HepG2 (cell line): ENCODE measurements at regions not wholly inside any gene's neighbourhood (a gene's known extent, or its start where the extent isn't known, plus 50 kb on each side); places are given as distances from the start of the nearest gene placed in this dataset.

Experiments used
- ATAC-seq: fragments of 200-7000 bp; cut with Tn5 transposase; 3 replicates; pipeline ENCODE4 v1.9.1; 2020; ENCODE audit warnings: mild to moderate bottlenecking, moderate library complexity
- BruUV-seq: library from RNA; stranded (reverse); fragments of 400-500 nt; replicated peaks from 2 replicates; lab custom pipeline; 2021; lab: Mats Ljungman, UMichigan
- CTCF ChIA-PET: fragments of 300-600 bp; formaldehyde crosslinking; extraction: SDS; loops from one replicate; lab custom pipeline; 2021; ENCODE audit warnings: low total read pairs, inconsistent platforms, low intra/inter-chr PET ratio; lab: Yijun Ruan, JAX
- POLR2A ChIA-PET: fragments of 350-600 bp; sonication (Branson Sonifier 250); formaldehyde crosslinking; loops from one replicate; lab custom pipeline; 2020; ENCODE audit warnings: antibody characterized with exemption, inconsistent platforms; lab: Yijun Ruan, JAX
- DNase-seq: peaks from one replicate; pipeline ENCODE4 v3.0.0-alpha.2; 2015; ENCODE audit warnings: low spot score
- FAIRE-seq: peaks from 3 replicates; lab custom pipeline; 2011; peaks lifted over from hg19 to GRCh38; lab: Jason Lieb, UNC
- H2AFZ ChIP-seq: one replicate; pipeline ENCODE4 v1.6.1; 2011; ENCODE audit warnings: low read length, inconsistent platforms
- H3K27ac ChIP-seq: fragments of 300-600 bp; 3 replicates; pipeline ENCODE4 v1.8.0; 2011; ENCODE audit warnings: mixed run types, mild to moderate bottlenecking, mixed read lengths, low read length, inconsistent platforms; ENCODE audit not compliant: insufficient read depth; ENCODE audit errors: extremely low read length
- H3K27me3 ChIP-seq, 2 experiments: fragments of 200-600 bp in 1 of 2; 2 replicates in 1 of 2; 3 replicates in 1 of 2; pipeline versions ENCODE4 v1.6.0 to v1.8.0; 2011; ENCODE audit warnings: low read length in 2 of 2, mild to moderate bottlenecking in 2 of 2, moderate library complexity in 2 of 2, inconsistent platforms in 1 of 2; ENCODE audit not compliant: insufficient read depth in 2 of 2, control insufficient read depth in 1 of 2
- H3K36me3 ChIP-seq, 2 experiments: fragments of 200-600 bp in 1 of 2; replicated peaks in 1 of 2; 2 replicates in 1 of 2; 3 replicates in 1 of 2; pipeline versions ENCODE4 v1.5.1 to v1.8.0; 2011; ENCODE audit warnings: low read length in 2 of 2, inconsistent platforms in 1 of 2; ENCODE audit not compliant: insufficient read depth in 2 of 2, control insufficient read depth in 1 of 2
- H3K4me1 ChIP-seq: 2 replicates; pipeline ENCODE4 v1.5.1; 2012; ENCODE audit warnings: low read length, inconsistent platforms; ENCODE audit not compliant: insufficient read depth
- H3K4me2 ChIP-seq: 2 replicates; pipeline ENCODE4 v1.6.0; 2011; ENCODE audit warnings: low read depth, low read length, inconsistent platforms
- H3K4me3 ChIP-seq, 3 experiments: fragments of 200-600 bp in 1 of 3; sonication (generic), shearing (Covaris generic) in 1 of 3; replicated peaks in 1 of 3; 2 replicates each; pipeline ENCODE4 v1.5.1; 2011 to 2016; ENCODE audit warnings: low read length in 3 of 3, inconsistent platforms in 2 of 3, low read depth in 2 of 3, mild to moderate bottlenecking in 2 of 3, control low read depth in 1 of 3, mixed read lengths in 1 of 3; ENCODE audit not compliant: insufficient read depth in 1 of 3
- H3K79me2 ChIP-seq: one replicate; pipeline ENCODE4 v1.6.1; 2011; ENCODE audit warnings: low read length, inconsistent platforms; ENCODE audit not compliant: insufficient read depth
- H3K9ac ChIP-seq: 2 replicates; pipeline ENCODE4 v1.6.0; 2011; ENCODE audit warnings: mild to moderate bottlenecking, low read depth, low read length, inconsistent platforms; ENCODE audit not compliant: insufficient read depth
- H3K9me3 ChIP-seq: 2 replicates; pipeline ENCODE4 v1.5.1; 2012; ENCODE audit warnings: mild to moderate bottlenecking, low read length
- H4K20me1 ChIP-seq: 2 replicates; pipeline ENCODE4 v1.6.0; 2011; ENCODE audit warnings: inconsistent platforms, mild to moderate bottlenecking, low read length, moderate library complexity; ENCODE audit not compliant: insufficient read depth
- HMG20A ChIP-seq: IDR thresholded peaks from 2 replicates; pipeline ENCODE4 v1.6.1; 2016; ENCODE audit warnings: borderline replicate concordance
- HOXD1 ChIP-seq: sonication (generic); formaldehyde crosslinking; IDR thresholded peaks from 2 replicates; pipeline ENCODE4 v1.5.0; 2020; ENCODE audit warnings: missing genetic modification reagents
- MIER2 ChIP-seq: IDR thresholded peaks from 2 replicates; pipeline ENCODE4 v1.6.1; 2016; ENCODE audit warnings: missing biosample characterization, missing genetic modification reagents
- PHF21A ChIP-seq: sonication (generic); formaldehyde crosslinking; IDR thresholded peaks from 2 replicates; pipeline ENCODE4 v1.5.0; 2020; ENCODE audit warnings: mild to moderate bottlenecking, missing genetic modification reagents
- PRMT3 ChIP-seq: sonication (generic); formaldehyde crosslinking; IDR thresholded peaks from 2 replicates; pipeline ENCODE4 v1.8.1; 2022; ENCODE audit warnings: low read depth, mild to moderate bottlenecking, moderate library complexity, missing genetic modification reagents, borderline replicate concordance
- RBM39 ChIP-seq: fragments of 200-400 bp; formaldehyde crosslinking; IDR thresholded peaks from one replicate; pipeline ENCODE4 v1.6.1; 2018; ENCODE audit warnings: antibody characterized with exemption, mild to moderate bottlenecking, low read depth, low read length; ENCODE audit not compliant: poor library complexity, severe bottlenecking
- STAG1 ChIP-seq: sonication (generic); formaldehyde crosslinking; IDR thresholded peaks from 2 replicates; pipeline ENCODE4 v1.4.0; 2020; ENCODE audit warnings: missing genetic modification reagents
- TP53 ChIP-seq: sonication (generic); formaldehyde crosslinking; conservative IDR thresholded peaks from 2 replicates; pipeline ENCODE4 v1.4.0; 2020; ENCODE audit warnings: missing genetic modification reagents
- ZMYM3 ChIP-seq: sonication (generic); formaldehyde crosslinking; IDR thresholded peaks from 2 replicates; pipeline ENCODE4 v1.5.1; 2020; ENCODE audit warnings: mild to moderate bottlenecking, missing genetic modification reagents
- WGBS: methylation state at CpG from one replicate; pipeline ENCODE4 v1.1.6; 2017; ENCODE audit warnings: low lambda C conversion rate; 5-methylcytosine and 5-hydroxymethylcytosine counted together
- in situ Hi-C: cut with HindIII; loops from 2 replicates; pipeline ENCODE4 v1.10.0; 2017; ENCODE audit warnings: low pct_unique_long_range_greater_than_20kb; ENCODE audit not compliant: extremely low pct_ligation_motif_present
- intact Hi-C: fragments of 100-400 bp; cut with micrococcal nuclease; formaldehyde crosslinking; loops from one replicate; pipeline ENCODE4 v1.10.0; 2022; ENCODE audit not compliant: unreplicated experiment
- TF ChIP-seq, protein P1 (sequence below): sonication (generic); formaldehyde crosslinking; IDR thresholded peaks from 2 replicates; pipeline ENCODE4 v1.5.1; 2020; ENCODE audit warnings: mild to moderate bottlenecking, missing genetic modification reagents, borderline replicate concordance
- TF ChIP-seq, protein P2 (sequence below): sonication (generic); formaldehyde crosslinking; IDR thresholded peaks from 2 replicates; pipeline ENCODE4 v1.9.0; 2021; ENCODE audit warnings: missing genetic modification reagents, borderline replicate concordance
- TF ChIP-seq, protein P3 (sequence below): sonication (generic); formaldehyde crosslinking; IDR thresholded peaks from 2 replicates; pipeline ENCODE4 v1.4.0; 2020; ENCODE audit warnings: missing genetic modification reagents, borderline replicate concordance
- TF ChIP-seq, protein P4 (sequence below): sonication (generic); formaldehyde crosslinking; IDR thresholded peaks from 2 replicates; pipeline ENCODE4 v1.4.0; 2020; ENCODE audit warnings: missing genetic modification reagents

DNA sequence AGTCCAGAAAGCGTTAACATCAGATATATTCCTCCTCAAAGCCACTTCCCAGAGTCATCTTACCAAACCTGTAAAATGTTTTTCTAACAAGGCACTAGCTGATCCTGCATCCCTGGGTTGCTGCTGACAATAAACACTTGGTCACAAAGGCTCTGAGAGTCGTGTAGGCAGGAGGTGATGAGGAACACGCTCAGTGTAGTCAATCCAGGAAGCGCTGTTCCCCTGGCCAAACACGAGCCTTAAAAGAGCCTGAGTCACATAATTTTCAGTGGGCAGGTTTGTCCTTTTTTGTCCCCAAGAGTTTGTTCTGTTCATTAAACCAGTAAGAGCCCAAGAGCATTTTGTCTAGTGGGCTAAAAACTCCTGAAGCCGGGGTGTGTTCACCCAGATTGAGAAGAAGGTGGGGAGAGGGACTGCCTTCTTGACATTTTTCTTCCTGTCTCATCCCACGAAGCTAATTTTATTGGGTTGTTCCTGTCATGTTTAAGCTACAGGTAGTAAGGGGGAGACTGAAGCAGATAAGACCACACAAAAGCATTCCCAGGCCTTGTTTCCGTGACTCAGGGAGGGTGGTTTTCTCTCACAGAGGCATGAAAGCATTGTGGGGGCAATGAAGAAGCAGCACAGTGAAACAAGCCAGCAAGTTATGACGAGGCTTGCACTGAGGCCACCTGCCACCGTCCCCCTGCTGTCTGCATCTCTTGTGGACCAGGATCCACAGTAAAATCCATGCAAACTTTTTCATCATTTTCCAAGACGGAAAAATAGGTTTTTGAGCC is 73.7 kb downstream of the FOXB1 start:
- 32% methylated on average over 11 of the region's 11 CpGs for WGBS
- Histone ChIP-seq H3K4me1 (no peaks in the 10 kb centered on the region), H3K4me2 (no peak overlapping the region), H3K9ac (no peak overlapping the region), H3K27me3 (peaks cover 0 to 18% of the 10 kb centered on the region in 2 experiments; a peak in 2 of 5 replicates)
- BruUV-seq, result no TSS peak
- POLR2A ChIA-PET, result no interaction called here
- ATAC-seq, result no peak
- TF ChIP-seq, protein P1, sequence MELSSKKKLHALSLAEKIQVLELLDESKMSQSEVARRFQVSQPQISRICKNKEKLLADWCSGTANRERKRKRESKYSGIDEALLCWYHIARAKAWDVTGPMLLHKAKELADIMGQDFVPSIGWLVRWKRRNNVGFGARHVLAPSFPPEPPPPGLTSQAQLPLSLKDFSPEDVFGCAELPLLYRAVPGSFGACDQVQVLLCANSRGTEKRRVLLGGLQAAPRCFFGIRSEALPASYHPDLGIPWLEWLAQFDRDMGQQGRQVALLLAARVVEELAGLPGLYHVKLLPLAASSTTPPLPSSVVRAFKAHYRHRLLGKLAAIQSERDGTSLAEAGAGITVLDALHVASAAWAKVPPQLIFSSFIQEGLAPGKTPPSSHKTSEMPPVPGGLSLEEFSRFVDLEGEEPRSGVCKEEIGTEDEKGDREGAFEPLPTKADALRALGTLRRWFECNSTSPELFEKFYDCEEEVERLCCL (CRISPR knock-in tag), result no peak
- TF ChIP-seq HMG20A, result no peak
- TF ChIP-seq STAG1 (CRISPR knock-in tag), result no peak
- TF ChIP-seq PRMT3 (CRISPR knock-in tag), result no peak
- no peak for TF ChIP-seq HOXD1 (CRISPR knock-in tag)
- TF ChIP-seq, protein P2, sequence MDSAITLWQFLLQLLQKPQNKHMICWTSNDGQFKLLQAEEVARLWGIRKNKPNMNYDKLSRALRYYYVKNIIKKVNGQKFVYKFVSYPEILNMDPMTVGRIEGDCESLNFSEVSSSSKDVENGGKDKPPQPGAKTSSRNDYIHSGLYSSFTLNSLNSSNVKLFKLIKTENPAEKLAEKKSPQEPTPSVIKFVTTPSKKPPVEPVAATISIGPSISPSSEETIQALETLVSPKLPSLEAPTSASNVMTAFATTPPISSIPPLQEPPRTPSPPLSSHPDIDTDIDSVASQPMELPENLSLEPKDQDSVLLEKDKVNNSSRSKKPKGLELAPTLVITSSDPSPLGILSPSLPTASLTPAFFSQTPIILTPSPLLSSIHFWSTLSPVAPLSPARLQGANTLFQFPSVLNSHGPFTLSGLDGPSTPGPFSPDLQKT (CRISPR knock-in tag), result no peak
- TF ChIP-seq TP53 (CRISPR knock-in tag), result no peak
- no peak for TF ChIP-seq MIER2 (CRISPR knock-in tag)
- no peak for TF ChIP-seq ZMYM3 (CRISPR knock-in tag)
- TF ChIP-seq PHF21A, result no peak
- TF ChIP-seq, protein P3, sequence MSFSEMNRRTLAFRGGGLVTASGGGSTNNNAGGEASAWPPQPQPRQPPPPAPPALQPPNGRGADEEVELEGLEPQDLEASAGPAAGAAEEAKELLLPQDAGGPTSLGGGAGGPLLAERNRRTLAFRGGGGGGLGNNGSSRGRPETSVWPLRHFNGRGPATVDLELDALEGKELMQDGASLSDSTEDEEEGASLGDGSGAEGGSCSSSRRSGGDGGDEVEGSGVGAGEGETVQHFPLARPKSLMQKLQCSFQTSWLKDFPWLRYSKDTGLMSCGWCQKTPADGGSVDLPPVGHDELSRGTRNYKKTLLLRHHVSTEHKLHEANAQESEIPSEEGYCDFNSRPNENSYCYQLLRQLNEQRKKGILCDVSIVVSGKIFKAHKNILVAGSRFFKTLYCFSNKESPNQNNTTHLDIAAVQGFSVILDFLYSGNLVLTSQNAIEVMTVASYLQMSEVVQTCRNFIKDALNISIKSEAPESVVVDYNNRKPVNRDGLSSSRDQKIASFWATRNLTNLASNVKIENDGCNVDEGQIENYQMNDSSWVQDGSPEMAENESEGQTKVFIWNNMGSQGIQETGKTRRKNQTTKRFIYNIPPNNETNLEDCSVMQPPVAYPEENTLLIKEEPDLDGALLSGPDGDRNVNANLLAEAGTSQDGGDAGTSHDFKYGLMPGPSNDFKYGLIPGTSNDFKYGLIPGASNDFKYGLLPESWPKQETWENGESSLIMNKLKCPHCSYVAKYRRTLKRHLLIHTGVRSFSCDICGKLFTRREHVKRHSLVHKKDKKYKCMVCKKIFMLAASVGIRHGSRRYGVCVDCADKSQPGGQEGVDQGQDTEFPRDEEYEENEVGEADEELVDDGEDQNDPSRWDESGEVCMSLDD (CRISPR knock-in tag), result no peak
- no peak for TF ChIP-seq RBM39
- TF ChIP-seq, protein P4, sequence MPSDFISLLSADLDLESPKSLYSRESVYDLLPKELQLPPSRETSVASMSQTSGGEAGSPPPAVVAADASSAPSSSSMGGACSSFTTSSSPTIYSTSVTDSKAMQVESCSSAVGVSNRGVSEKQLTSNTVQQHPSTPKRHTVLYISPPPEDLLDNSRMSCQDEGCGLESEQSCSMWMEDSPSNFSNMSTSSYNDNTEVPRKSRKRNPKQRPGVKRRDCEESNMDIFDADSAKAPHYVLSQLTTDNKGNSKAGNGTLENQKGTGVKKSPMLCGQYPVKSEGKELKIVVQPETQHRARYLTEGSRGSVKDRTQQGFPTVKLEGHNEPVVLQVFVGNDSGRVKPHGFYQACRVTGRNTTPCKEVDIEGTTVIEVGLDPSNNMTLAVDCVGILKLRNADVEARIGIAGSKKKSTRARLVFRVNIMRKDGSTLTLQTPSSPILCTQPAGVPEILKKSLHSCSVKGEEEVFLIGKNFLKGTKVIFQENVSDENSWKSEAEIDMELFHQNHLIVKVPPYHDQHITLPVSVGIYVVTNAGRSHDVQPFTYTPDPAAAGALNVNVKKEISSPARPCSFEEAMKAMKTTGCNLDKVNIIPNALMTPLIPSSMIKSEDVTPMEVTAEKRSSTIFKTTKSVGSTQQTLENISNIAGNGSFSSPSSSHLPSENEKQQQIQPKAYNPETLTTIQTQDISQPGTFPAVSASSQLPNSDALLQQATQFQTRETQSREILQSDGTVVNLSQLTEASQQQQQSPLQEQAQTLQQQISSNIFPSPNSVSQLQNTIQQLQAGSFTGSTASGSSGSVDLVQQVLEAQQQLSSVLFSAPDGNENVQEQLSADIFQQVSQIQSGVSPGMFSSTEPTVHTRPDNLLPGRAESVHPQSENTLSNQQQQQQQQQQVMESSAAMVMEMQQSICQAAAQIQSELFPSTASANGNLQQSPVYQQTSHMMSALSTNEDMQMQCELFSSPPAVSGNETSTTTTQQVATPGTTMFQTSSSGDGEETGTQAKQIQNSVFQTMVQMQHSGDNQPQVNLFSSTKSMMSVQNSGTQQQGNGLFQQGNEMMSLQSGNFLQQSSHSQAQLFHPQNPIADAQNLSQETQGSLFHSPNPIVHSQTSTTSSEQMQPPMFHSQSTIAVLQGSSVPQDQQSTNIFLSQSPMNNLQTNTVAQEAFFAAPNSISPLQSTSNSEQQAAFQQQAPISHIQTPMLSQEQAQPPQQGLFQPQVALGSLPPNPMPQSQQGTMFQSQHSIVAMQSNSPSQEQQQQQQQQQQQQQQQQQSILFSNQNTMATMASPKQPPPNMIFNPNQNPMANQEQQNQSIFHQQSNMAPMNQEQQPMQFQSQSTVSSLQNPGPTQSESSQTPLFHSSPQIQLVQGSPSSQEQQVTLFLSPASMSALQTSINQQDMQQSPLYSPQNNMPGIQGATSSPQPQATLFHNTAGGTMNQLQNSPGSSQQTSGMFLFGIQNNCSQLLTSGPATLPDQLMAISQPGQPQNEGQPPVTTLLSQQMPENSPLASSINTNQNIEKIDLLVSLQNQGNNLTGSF (CRISPR knock-in tag), result no peak
- TF ChIP-seq, all 625 proteins: peak for 0
- intact Hi-C loops, result no loop called here
- Histone ChIP-seq H2AFZ (no peak overlapping the region), H3K9me3 (no peaks in the 10 kb centered on the region), H3K79me2 (no peaks in the 10 kb centered on the region), H3K36me3 (no peaks in the 10 kb centered on the region), H3K4me3 (no peak overlapping the region), H4K20me1 (no peaks in the 10 kb centered on the region), H3K27ac (no peak overlapping the region)
- in situ Hi-C loops, result no loop called here
- CTCF ChIA-PET, result no interaction called here
- DNase-seq (no peak), FAIRE-seq (no peak)
